GM23338 (cell line): ENCODE measurements at regions not wholly inside any gene's neighbourhood (a gene's known extent, or its start where the extent isn't known, plus 50 kb on each side); places are given as distances from the start of the nearest gene placed in this dataset.

Experiments used
- ATAC-seq: fragments of 200-7000 bp; cut with Tn5 transposase; 3 replicates; pipeline ENCODE4 v1.9.1; 2020
- DNase-seq: peaks from one replicate; pipeline ENCODE4 v3.0.0-alpha.2; 2015; ENCODE audit warnings: low spot score
- H2AFZ ChIP-seq: fragments of 200-600 bp; sonication (generic); 2 replicates; pipeline ENCODE4 v1.8.0; 2016; ENCODE audit warnings: antibody characterized with exemption, mild to moderate bottlenecking, moderate library complexity
- H3F3A ChIP-seq: fragments of 200-600 bp; sonication (generic); replicated peaks from 2 replicates; pipeline ENCODE4 v1.8.0; 2017; ENCODE audit warnings: antibody characterized with exemption, mixed run types, low read depth
- H3K27ac ChIP-seq: fragments of 200-600 bp; sonication (generic); 2 replicates; pipeline ENCODE4 v1.6.1; 2016; ENCODE audit warnings: low read depth
- H3K27me3 ChIP-seq: fragments of 200-600 bp; sonication (generic); 2 replicates; pipeline ENCODE4 v1.8.0; 2016; ENCODE audit warnings: mild to moderate bottlenecking, mixed run types, moderate library complexity; ENCODE audit not compliant: insufficient read depth
- H3K36me3 ChIP-seq: fragments of 200-600 bp; sonication (generic); 2 replicates; pipeline ENCODE4 v1.8.0; 2016; ENCODE audit warnings: mild to moderate bottlenecking; ENCODE audit not compliant: insufficient read depth
- H3K4me1 ChIP-seq: fragments of 200-600 bp; sonication (generic); 2 replicates; pipeline ENCODE4 v1.8.0; 2016; ENCODE audit warnings: mild to moderate bottlenecking, moderate library complexity; ENCODE audit not compliant: insufficient read depth
- H3K4me2 ChIP-seq: fragments of 200-600 bp; sonication (generic); 2 replicates; pipeline ENCODE4 v1.7.1; 2017; ENCODE audit warnings: mixed run types
- H3K4me3 ChIP-seq: fragments of 200-600 bp; sonication (generic); 2 replicates; pipeline ENCODE4 v1.6.1; 2016; ENCODE audit warnings: mixed run types
- H3K79me2 ChIP-seq: fragments of 200-600 bp; sonication (generic); replicated peaks from 2 replicates; pipeline ENCODE4 v1.8.0; 2017; ENCODE audit warnings: mild to moderate bottlenecking; ENCODE audit not compliant: insufficient read depth
- H3K9me2 ChIP-seq: fragments of 200-600 bp; sonication (generic); 2 replicates; pipeline ENCODE4 v1.8.0; 2017; ENCODE audit not compliant: insufficient read depth
- H4K20me1 ChIP-seq: fragments of 200-600 bp; sonication (generic); replicated peaks from 2 replicates; pipeline ENCODE4 v1.8.0; 2017; ENCODE audit warnings: mild to moderate bottlenecking; ENCODE audit not compliant: insufficient read depth
- H3K27ac Mint-ChIP-seq: 2 replicates; pipeline ENCODE4 v1.8.0; 2020; ENCODE audit warnings: inconsistent platforms, mild to moderate bottlenecking, moderate library complexity, mixed read lengths
- H3K27me3 Mint-ChIP-seq: 3 replicates; pipeline ENCODE4 v1.8.0; 2022; ENCODE audit warnings: low read depth, mild to moderate bottlenecking, moderate library complexity, mixed read lengths, inconsistent platforms; ENCODE audit not compliant: insufficient read depth, poor library complexity
- H3K36me3 Mint-ChIP-seq: 3 replicates; pipeline ENCODE4 v1.8.0; 2021; ENCODE audit warnings: low read depth, mild to moderate bottlenecking, inconsistent platforms, moderate library complexity, mixed read lengths
- H3K4me1 Mint-ChIP-seq: 3 replicates; pipeline ENCODE4 v1.8.0; 2020; ENCODE audit warnings: mild to moderate bottlenecking, inconsistent platforms, mixed read lengths
- H3K4me3 Mint-ChIP-seq: 3 replicates; pipeline ENCODE4 v1.8.0; 2021; ENCODE audit warnings: moderate library complexity, mild to moderate bottlenecking, inconsistent platforms, mixed read lengths
- H3K9me3 Mint-ChIP-seq: 3 replicates; pipeline ENCODE4 v1.8.0; 2020; ENCODE audit warnings: moderate library complexity, mild to moderate bottlenecking, inconsistent platforms, mixed read lengths
- CTCF ChIP-seq, 2 experiments: fragments of 200-600 bp in 1 of 2; sonication (generic) in 1 of 2; conservative IDR thresholded peaks; 2 replicates each; pipeline versions ENCODE4 v1.5.1 to v1.6.1; 2016 to 2017; ENCODE audit warnings: antibody characterized with exemption in 2 of 2, low read depth in 2 of 2, mild to moderate bottlenecking in 2 of 2, moderate library complexity in 1 of 2
- EZH2 ChIP-seq: fragments of 200-600 bp; sonication (generic); IDR thresholded peaks from one replicate; pipeline ENCODE4 v1.8.0; 2017; ENCODE audit warnings: antibody characterized with exemption, mild to moderate bottlenecking, low read depth; ENCODE audit not compliant: unreplicated experiment
- EZH2phosphoT487 ChIP-seq: fragments of 200-600 bp; sonication (generic); IDR thresholded peaks from one replicate; pipeline ENCODE4 v1.8.1; 2018; ENCODE audit warnings: antibody characterized with exemption; ENCODE audit not compliant: unreplicated experiment
- JUNB ChIP-seq: IDR thresholded peaks from one replicate; pipeline ENCODE4 v1.6.1; 2016; ENCODE audit warnings: antibody characterized with exemption; ENCODE audit not compliant: unreplicated experiment
- NANOG ChIP-seq: IDR thresholded peaks from 2 replicates; pipeline ENCODE4 v1.6.1; 2016; ENCODE audit warnings: antibody characterized with exemption, borderline replicate concordance
- POLR2AphosphoS5 ChIP-seq: IDR thresholded peaks from 2 replicates; pipeline ENCODE4 v1.6.1; 2016; ENCODE audit warnings: antibody characterized with exemption, low read depth
- STAT1 ChIP-seq: IDR thresholded peaks from one replicate; pipeline ENCODE4 v1.6.1; 2016; ENCODE audit warnings: antibody characterized with exemption; ENCODE audit not compliant: unreplicated experiment
- ZNF331 ChIP-seq: fragments of 250-450 bp; sonication (Bioruptor Pico); IDR thresholded peaks from 2 replicates; pipeline ENCODE4 v1.5.0; 2020; ENCODE audit warnings: low read depth, mild to moderate bottlenecking, moderate library complexity
- ZNF462 ChIP-seq: fragments of 250-450 bp; sonication (Bioruptor Pico); IDR thresholded peaks from 2 replicates; pipeline ENCODE4 v1.5.0; 2020; ENCODE audit warnings: mild to moderate bottlenecking, moderate library complexity
- TF ChIP-seq, protein P1 (sequence below): IDR thresholded peaks from 2 replicates; pipeline ENCODE4 v1.6.1; 2016; ENCODE audit warnings: antibody characterized with exemption
- TF ChIP-seq, protein P2 (sequence below): IDR thresholded peaks from one replicate; pipeline ENCODE4 v1.6.1; 2018; ENCODE audit warnings: antibody characterized with exemption; ENCODE audit not compliant: unreplicated experiment

GRCh38 chrX:40976981-40977380 lies 108.3 kb upstream of the USP9X start:
- no peak overlapping the region for H3K4me3 ChIP-seq
- peaks cover 19% of the 10 kb centered on the region for H3K9me3 Mint-ChIP-seq
- H3K4me1 ChIP-seq: no peaks in the 10 kb centered on the region
- no peak for TF ChIP-seq POLR2AphosphoS5
- TF ChIP-seq STAT1: no peak
- no peak for TF ChIP-seq NANOG
- TF ChIP-seq EZH2phosphoT487: no peak
- no peak for TF ChIP-seq CTCF (conservative IDR thresholded peaks at IDR 0.05; ENCODE audit: low read depth in 2 of 2)
- no peak for TF ChIP-seq EZH2
- TF ChIP-seq, protein P1, sequence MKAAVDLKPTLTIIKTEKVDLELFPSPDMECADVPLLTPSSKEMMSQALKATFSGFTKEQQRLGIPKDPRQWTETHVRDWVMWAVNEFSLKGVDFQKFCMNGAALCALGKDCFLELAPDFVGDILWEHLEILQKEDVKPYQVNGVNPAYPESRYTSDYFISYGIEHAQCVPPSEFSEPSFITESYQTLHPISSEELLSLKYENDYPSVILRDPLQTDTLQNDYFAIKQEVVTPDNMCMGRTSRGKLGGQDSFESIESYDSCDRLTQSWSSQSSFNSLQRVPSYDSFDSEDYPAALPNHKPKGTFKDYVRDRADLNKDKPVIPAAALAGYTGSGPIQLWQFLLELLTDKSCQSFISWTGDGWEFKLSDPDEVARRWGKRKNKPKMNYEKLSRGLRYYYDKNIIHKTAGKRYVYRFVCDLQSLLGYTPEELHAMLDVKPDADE: no peak
- TF ChIP-seq ZNF462 (CRISPR knock-in tag): no peak
- TF ChIP-seq, protein P2, sequence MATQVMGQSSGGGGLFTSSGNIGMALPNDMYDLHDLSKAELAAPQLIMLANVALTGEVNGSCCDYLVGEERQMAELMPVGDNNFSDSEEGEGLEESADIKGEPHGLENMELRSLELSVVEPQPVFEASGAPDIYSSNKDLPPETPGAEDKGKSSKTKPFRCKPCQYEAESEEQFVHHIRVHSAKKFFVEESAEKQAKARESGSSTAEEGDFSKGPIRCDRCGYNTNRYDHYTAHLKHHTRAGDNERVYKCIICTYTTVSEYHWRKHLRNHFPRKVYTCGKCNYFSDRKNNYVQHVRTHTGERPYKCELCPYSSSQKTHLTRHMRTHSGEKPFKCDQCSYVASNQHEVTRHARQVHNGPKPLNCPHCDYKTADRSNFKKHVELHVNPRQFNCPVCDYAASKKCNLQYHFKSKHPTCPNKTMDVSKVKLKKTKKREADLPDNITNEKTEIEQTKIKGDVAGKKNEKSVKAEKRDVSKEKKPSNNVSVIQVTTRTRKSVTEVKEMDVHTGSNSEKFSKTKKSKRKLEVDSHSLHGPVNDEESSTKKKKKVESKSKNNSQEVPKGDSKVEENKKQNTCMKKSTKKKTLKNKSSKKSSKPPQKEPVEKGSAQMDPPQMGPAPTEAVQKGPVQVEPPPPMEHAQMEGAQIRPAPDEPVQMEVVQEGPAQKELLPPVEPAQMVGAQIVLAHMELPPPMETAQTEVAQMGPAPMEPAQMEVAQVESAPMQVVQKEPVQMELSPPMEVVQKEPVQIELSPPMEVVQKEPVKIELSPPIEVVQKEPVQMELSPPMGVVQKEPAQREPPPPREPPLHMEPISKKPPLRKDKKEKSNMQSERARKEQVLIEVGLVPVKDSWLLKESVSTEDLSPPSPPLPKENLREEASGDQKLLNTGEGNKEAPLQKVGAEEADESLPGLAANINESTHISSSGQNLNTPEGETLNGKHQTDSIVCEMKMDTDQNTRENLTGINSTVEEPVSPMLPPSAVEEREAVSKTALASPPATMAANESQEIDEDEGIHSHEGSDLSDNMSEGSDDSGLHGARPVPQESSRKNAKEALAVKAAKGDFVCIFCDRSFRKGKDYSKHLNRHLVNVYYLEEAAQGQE: no peak
- TF ChIP-seq JUNB: no peak
- no peak for TF ChIP-seq ZNF331 (CRISPR knock-in tag)
- no peak overlapping the region for H3K27ac ChIP-seq
- no peak overlapping the region for H2AFZ ChIP-seq
- no peak overlapping the region for H3K4me3 Mint-ChIP-seq
- peaks cover 7% of the 10 kb centered on the region for H3K36me3 Mint-ChIP-seq
- H4K20me1 ChIP-seq: no peaks in the 10 kb centered on the region
- peaks cover 5% of the 10 kb centered on the region; the same call in 2 of the 3 replicates for H3K4me1 Mint-ChIP-seq
- no peaks in the 10 kb centered on the region for H3K27me3 ChIP-seq
- ATAC-seq (no peak), DNase-seq (no peak)
- no peak overlapping the region for H3K27ac Mint-ChIP-seq
- no peaks in the 10 kb centered on the region for H3K79me2 ChIP-seq
- no peak overlapping the region for H3K4me2 ChIP-seq
- no peaks in the 10 kb centered on the region for H3F3A ChIP-seq
- H3K36me3 ChIP-seq: no peaks in the 10 kb centered on the region
- no peaks in the 10 kb centered on the region for H3K27me3 Mint-ChIP-seq
- no peaks in the 10 kb centered on the region for H3K9me2 ChIP-seq
